ENCODE measurements at regions not wholly inside any gene's neighbourhood (a gene's known extent, or its start where the extent isn't known, plus 50 kb on each side); places are given as distances from the start of the nearest gene placed in this dataset.

DNA sequence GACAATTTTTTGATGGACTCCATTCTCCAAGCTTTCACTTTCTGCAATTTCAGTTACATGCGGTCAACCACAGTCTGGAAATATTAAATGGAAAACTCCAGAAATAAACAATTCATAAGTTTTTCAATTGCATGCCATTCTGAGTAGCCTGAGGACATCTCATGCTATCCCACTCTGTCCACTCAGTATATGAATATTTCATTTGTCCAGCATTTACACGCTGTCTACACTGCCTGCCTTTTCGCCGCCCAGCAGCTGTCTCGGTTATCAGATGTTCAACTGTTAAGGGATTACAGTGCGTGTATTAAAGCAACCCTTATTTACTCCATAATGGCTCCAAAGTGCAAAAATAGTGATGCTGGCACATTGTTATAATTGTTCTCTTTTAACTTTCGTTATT lies 116.3 kb downstream of the ADSS2 start:
- no peaks in the 10 kb centered on the region for H3K36me3 Mint-ChIP-seq
- no peak for DNase-seq
- H3K4me1 Mint-ChIP-seq: peaks cover 21% of the 10 kb centered on the region
- no peak overlapping the region for H3K27ac Mint-ChIP-seq
- CTCF ChIA-PET: no interaction called here
- H3K27me3 Mint-ChIP-seq: peaks cover 26% of the 10 kb centered on the region
- H3K4me3 Mint-ChIP-seq: no peak overlapping the region
- H3K9me3 Mint-ChIP-seq: no peaks in the 10 kb centered on the region

DNA sequence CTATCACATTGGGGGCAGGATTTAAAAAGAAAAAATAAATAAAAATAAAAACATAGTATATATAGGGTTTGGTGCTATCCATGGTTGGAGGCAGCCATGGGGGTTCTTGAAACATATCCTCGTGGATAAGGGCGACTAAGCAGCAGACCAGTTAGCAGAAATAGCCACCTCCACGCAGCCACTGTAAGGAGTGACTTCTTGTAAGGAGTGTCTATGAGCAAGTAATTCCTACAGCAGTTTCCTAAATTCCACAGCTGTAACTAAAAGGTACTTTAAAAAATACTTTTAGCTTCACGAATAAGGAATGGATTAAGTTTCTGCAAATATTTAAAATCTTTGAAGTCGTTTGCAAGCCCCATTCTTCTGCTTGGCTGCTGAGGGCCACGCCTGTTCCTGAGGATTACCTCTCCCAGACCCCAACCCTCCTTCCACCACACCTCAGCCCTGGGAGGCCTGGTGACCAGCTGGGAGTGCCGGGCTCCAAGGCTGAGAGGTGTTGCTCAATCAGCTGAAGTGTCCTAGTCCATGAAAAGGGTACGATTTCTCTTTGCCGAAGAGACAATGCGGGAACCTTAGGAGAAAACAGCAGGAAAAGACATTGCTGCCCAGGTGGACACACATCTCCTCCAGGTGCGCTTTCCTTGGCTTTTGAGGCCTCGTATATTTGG lies 115.3 kb downstream of the ADSS2 start:
- CTCF ChIA-PET: no interaction called here
- H3K27ac Mint-ChIP-seq: no peak overlapping the region

DNA sequence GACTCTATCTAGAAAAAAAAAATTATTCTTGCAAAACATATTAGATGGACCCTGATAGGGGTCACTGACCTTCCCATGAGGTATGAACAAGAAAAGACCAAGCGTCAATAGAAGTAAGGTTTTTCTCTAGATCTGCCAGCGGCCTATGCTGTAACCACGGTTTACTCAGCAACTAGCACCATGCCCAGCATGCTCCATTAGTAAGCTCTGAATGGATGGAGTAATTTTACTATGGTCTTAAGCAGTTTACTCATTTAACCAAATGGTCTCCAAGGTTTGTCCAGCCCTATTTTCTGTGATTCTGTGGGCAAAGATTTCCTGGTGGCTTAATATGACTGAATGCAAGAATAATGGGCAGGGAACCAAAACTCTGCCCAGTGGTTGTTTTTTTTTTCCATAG lies 113.9 kb downstream of the ADSS2 start:
- CTCF ChIA-PET: no interaction called here
- Mint-ChIP-seq H3K4me1 (peaks cover 34% of the 10 kb centered on the region), H3K9me3 (no peaks in the 10 kb centered on the region), H3K36me3 (no peaks in the 10 kb centered on the region), H3K27me3 (peaks cover 16% of the 10 kb centered on the region), H3K4me3 (no peak overlapping the region), H3K27ac (no peak overlapping the region)
- no peak for DNase-seq

More for the DNA sequence above, 115.3 kb downstream of the ADSS2 start:
- Mint-ChIP-seq H3K9me3 (no peaks in the 10 kb centered on the region), H3K4me3 (no peak overlapping the region), H3K36me3 (no peaks in the 10 kb centered on the region), H3K27me3 (peaks cover 26% of the 10 kb centered on the region), H3K4me1 (peaks cover 28% of the 10 kb centered on the region)
- DNase-seq: no peak

DNA sequence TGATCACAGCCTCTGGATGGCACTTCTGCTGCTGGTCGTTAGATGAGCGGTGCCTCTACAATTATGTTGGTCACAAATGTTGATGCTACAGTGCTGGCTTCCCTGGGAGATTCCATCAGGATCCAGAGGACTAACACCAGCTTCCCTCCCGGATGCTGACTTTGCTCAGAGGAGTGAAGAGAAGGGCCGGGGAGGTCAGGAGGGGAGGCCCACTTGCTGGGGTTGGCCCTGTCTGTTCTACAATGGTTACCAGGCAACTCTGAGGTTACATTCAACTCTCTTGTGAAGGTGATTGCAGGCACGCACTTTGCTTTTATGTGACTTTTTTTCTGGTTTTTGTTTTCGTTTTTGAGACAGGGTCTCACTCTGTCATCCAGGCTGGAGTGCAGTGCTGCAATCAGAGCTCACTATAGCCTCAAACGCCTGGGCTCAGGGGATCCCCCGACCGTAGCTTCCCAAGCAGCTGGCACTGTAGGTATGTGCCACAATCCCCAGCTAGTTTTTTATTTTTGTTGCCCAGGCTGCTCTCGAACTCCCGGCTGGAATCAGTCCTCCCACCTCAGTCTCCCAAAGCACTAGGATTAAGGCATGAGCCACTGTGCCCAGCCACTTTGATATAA lies 112.5 kb downstream of the ADSS2 start:
- peaks cover 34% of the 10 kb centered on the region for H3K4me1 Mint-ChIP-seq
- CTCF ChIA-PET: interaction anchor here (1.5 to 1.8 kb wide), 2 partner anchors 13 to 40 kb away, joined by 5 read pairs; no protein-coding TSS in a partner anchor

DNA sequence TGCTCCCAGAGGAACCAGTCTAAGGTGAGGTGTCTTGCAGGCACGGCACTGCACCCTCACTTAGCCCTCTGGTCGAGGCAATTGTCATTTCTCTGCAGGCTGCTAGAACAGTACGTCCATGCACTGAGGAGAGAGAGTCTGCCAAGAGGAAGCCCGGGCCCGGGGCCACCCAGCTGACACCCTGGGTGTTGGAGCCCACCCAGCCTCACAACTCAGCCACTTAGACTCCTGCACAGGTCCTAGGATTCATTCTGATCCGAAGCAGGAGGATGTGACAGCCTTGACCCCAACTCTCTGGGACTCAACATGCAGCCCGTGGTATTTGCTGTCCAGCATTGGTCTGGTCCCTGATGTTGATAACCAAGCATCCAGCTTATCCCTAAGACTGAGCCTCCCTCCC lies 111.9 kb downstream of the ADSS2 start:
- H3K4me3 Mint-ChIP-seq: no peak overlapping the region
- H3K36me3 Mint-ChIP-seq: no peaks in the 10 kb centered on the region
- H3K4me1 Mint-ChIP-seq: peaks cover 34% of the 10 kb centered on the region
- CTCF ChIA-PET: interaction anchor here (0.7 to 1.8 kb wide), 3 partner anchors 14 to 40 kb away, joined by 3 to 5 read pairs (median 5); no protein-coding TSS in a partner anchor
- H3K9me3 Mint-ChIP-seq: no peaks in the 10 kb centered on the region
- H3K27ac Mint-ChIP-seq: no peak overlapping the region
- peaks cover 4% of the 10 kb centered on the region for H3K27me3 Mint-ChIP-seq
- DNase-seq: no peak

More for the DNA sequence above, 112.5 kb downstream of the ADSS2 start:
- peaks cover 4% of the 10 kb centered on the region for H3K27me3 Mint-ChIP-seq
- no peaks in the 10 kb centered on the region for H3K36me3 Mint-ChIP-seq
- peak overlapping the region; percentile 72 for H3K27ac Mint-ChIP-seq
- no peak overlapping the region for H3K4me3 Mint-ChIP-seq
- H3K9me3 Mint-ChIP-seq: no peaks in the 10 kb centered on the region
- peak; percentile 34 for DNase-seq

DNA sequence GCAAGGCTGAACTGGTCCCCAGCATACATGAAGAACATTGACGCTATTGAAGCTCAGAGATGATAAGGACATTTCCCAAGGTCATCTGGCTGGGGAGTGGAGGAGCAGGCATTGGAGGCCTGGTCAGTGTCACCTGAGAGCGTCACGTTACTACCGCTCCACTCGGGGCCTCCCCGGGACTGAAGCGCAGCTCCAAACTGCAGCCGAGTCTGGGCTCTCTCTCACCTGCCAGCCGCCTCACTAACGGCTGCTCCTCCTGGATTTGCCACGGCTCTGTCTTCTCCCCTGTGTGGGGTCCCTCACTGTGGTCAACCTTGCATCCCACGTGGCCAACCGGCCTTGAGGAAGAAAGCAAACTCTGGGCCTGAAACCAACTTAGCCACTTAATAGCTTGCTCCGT lies 111.3 kb downstream of the ADSS2 start:
- Mint-ChIP-seq H3K9me3 (no peaks in the 10 kb centered on the region), H3K27ac (no peak overlapping the region), H3K27me3 (peaks cover 4% of the 10 kb centered on the region), H3K4me1 (peaks cover 34% of the 10 kb centered on the region), H3K4me3 (no peak overlapping the region), H3K36me3 (no peaks in the 10 kb centered on the region)
- no peak for DNase-seq
- CTCF ChIA-PET: interaction anchor here (0.7 to 1.8 kb wide), 4 partner anchors 15 to 74 kb away, joined by 3 to 5 read pairs (median 4); no protein-coding TSS in a partner anchor

DNA sequence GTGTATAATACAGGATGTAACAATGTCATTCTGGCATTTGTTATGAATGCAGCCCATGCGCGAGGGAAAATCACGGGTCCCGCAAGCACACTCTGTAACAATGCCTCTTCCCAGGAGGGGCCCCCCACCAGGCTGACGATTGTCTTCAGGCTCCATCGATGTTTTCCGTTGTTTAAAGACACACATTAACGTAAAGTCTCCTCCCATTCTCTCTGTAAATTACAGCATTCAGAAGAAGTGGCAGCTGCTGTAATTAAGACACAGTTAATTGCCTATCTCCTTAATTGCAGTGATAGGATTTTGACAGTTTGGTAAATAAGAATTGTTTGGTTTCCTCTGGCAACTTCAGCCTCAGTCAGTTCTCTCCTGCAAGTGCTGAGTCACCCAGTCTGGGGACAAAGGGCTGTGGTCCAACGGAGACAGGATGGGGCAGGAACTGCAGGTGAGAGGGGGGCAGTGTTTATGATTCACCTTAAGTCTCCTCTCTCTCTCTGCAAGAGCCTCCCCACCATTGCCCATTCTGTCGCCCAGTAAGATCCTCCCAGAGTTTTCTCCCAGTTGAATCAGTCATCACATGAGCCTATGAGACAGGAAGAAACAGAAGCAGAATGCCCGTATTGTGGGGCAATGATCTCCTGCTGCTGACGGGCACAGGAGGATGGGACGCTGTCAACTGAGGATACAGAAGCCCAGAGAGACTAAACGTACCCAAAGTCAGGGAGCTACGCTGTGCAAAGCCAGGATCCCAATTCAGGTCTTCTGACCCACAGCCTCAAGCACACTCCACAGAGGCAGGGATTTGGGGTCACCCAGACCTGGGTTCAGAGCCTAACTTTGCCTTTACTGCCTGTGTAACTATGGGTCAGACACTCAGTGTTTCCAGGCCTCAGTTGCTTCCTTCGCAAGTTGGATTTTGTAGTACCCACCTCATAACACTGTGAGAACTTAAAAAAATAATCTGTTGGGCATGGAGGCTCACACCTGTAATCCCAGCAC lies 110.0 kb downstream of the ADSS2 start:
- CTCF ChIA-PET: interaction anchor here (0.7 kb wide), 1 partner anchor 17 kb away, joined by 3 read pairs; no protein-coding TSS in a partner anchor
- Mint-ChIP-seq H3K27me3 (peaks cover 6% of the 10 kb centered on the region), H3K27ac (peak overlapping the region; percentile 4), H3K9me3 (no peaks in the 10 kb centered on the region), H3K36me3 (no peaks in the 10 kb centered on the region), H3K4me1 (peaks cover 34% of the 10 kb centered on the region), H3K4me3 (no peak overlapping the region)
- peak; percentile 38 for DNase-seq

DNA sequence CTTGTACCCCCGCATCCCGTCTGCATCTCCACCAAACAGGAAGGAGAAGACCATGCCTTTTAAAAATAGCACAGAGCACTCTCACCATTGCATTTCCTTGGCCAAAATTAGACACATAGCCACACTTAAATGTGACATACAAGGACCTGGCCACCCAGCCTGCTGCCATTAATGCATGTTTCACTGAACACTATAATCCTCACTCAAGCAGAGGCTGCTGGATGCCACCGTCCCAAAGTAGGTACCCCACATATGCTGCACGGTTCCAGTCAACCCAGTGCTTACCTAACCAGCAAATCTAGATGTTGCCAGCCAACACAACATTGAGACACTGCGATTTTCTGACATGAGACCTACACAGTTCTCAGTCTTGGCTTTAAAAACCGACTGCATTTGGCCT lies 107.7 kb downstream of the ADSS2 start:
- H3K27me3 Mint-ChIP-seq: peaks cover 6% of the 10 kb centered on the region
- no peaks in the 10 kb centered on the region for H3K9me3 Mint-ChIP-seq
- CTCF ChIA-PET: no interaction called here
- DNase-seq: no peak
- peaks cover 27% of the 10 kb centered on the region for H3K4me1 Mint-ChIP-seq
- no peak overlapping the region for H3K4me3 Mint-ChIP-seq
- H3K36me3 Mint-ChIP-seq: no peaks in the 10 kb centered on the region
- H3K27ac Mint-ChIP-seq: no peak overlapping the region

DNA sequence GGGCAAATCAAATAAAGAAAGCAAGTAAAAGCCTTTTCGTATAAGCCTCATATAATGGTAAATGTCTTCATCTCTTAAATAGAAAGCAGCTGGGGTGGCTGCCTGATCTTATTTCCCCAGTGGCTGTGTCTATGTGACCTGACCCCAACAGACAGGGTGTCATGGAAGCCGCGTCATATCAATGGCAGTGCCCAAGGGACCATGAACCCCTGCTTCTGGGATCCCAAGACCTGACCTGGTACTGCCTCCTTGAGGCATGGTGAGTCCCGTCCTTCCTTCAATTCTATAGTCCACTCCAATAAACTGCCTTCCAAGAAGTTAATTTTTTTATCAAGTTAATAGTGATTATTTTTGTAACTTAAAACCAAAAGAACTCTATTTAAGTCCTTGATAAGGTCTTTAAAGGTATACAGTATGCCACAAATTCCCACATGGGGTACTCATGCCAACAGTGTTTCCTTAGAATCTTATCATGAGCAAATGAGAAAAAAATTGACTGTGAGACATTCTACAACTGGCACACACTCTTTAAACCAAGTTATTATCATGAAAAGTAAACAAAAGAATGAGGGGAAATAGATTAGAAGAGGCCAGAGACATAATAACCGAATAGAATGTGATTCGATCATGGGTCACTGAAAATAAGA lies 104.6 kb downstream of the ADSS2 start:
- no peak for DNase-seq
- H3K4me1 Mint-ChIP-seq: peaks cover 6% of the 10 kb centered on the region
- H3K36me3 Mint-ChIP-seq: no peaks in the 10 kb centered on the region
- no peak overlapping the region for H3K4me3 Mint-ChIP-seq
- peaks cover 6% of the 10 kb centered on the region for H3K27me3 Mint-ChIP-seq
- no peaks in the 10 kb centered on the region for H3K9me3 Mint-ChIP-seq
- CTCF ChIA-PET: no interaction called here
- no peak overlapping the region for H3K27ac Mint-ChIP-seq

DNA sequence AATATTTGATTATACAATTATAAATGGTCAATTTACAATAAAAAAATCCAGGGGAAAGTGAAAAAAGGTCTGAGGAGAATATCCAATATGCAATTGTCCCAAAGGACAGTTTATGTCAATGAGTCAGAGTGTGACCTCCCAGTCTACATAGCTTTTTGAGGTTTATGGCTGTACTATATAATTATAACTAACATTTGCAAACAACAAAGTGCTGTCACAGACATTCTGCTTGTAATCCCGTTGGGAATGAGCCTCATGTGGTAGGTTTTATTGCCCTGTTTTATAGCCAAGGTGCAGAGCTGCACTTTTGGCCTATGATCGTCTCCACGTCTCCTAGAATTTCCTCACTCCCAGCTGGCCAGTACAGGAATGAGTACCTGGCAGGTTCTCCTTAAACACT lies 103.8 kb downstream of the ADSS2 start:
- Mint-ChIP-seq H3K27me3 (peaks cover 6% of the 10 kb centered on the region), H3K36me3 (no peaks in the 10 kb centered on the region), H3K4me1 (peaks cover 6% of the 10 kb centered on the region), H3K9me3 (no peaks in the 10 kb centered on the region), H3K27ac (no peak overlapping the region), H3K4me3 (no peak overlapping the region)
- no peak for DNase-seq
- CTCF ChIA-PET: no interaction called here

DNA sequence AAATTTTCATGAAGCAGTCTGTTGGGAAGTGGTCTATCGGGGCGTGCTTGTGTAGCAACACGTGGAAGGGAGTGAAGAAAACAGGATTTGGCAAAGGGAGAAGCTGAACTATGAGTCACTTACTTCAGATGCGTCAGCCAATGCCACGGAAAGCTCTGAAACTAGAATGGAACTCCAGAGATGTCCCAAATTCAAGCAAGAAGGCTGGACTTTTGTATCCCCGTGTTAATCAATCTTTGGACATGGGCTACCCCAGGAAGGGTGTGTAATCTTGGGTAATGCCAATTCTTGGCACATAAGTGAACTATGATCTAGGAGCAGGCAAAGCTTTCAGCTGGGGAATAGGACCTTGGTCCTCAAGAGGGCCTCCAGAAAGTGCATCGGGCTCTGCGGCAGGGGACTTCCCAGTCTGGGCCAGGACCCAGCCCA lies 102.6 kb downstream of the ADSS2 start:
- H3K27me3 Mint-ChIP-seq: peaks cover 6% of the 10 kb centered on the region
- H3K4me1 Mint-ChIP-seq: peaks cover 6% of the 10 kb centered on the region
- no peak for DNase-seq
- CTCF ChIA-PET: no interaction called here
- H3K27ac Mint-ChIP-seq: no peak overlapping the region
- H3K9me3 Mint-ChIP-seq: no peaks in the 10 kb centered on the region
- no peaks in the 10 kb centered on the region for H3K36me3 Mint-ChIP-seq
- no peak overlapping the region for H3K4me3 Mint-ChIP-seq

DNA sequence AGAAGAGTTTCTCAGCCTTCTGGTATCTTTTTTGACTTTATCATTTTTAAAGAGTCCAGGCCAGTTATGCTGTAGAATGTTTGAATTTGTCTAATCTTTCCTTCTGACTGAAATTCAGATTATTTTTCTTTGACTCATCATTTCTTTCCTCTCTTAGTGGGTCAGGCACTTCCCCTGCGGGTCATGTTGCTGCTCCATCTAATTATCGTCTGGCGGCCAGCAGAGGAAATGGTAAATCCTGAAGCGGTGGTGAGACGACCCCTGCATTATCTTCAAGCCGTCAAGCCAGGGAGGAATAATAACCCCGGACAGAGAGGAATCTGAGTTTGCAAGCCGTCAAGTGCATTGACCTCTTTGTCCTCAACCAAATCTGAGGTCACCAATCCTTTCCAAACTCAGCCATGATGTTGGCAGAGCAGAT lies 102.1 kb downstream of the ADSS2 start:
- no peak for DNase-seq
- no peaks in the 10 kb centered on the region for H3K36me3 Mint-ChIP-seq
- H3K4me1 Mint-ChIP-seq: peaks cover 6% of the 10 kb centered on the region
- H3K4me3 Mint-ChIP-seq: no peak overlapping the region
- no peaks in the 10 kb centered on the region for H3K9me3 Mint-ChIP-seq
- peaks cover 6% of the 10 kb centered on the region for H3K27me3 Mint-ChIP-seq
- CTCF ChIA-PET: no interaction called here
- no peak overlapping the region for H3K27ac Mint-ChIP-seq

DNA sequence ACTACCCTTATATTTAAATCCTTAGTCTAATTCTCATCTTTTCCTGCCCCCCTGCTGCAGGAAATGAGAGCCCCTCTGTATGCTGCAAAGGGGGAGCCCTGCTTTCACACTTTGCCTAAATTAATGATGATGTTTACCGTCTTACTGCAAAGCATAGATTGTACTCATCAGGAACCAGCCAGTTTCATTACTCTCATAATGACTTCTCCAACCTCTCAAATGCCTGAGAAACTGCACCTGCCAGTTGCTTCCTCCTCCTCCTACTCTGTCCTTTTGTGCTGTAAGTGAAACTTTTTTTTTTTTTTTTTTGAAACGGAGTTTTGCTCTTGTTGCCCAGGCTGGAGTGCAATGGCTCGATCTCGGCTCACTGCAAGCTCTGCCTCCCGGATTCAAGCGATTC lies 101.7 kb downstream of the ADSS2 start:
- DNase-seq: no peak
- no peak overlapping the region for H3K4me3 Mint-ChIP-seq
- CTCF ChIA-PET: no interaction called here
- peaks cover 6% of the 10 kb centered on the region for H3K27me3 Mint-ChIP-seq
- no peaks in the 10 kb centered on the region for H3K9me3 Mint-ChIP-seq
- peaks cover 6% of the 10 kb centered on the region for H3K4me1 Mint-ChIP-seq
- H3K36me3 Mint-ChIP-seq: no peaks in the 10 kb centered on the region
- no peak overlapping the region for H3K27ac Mint-ChIP-seq

Measured in activated naive CD4-positive, alpha-beta T cell treated with anti-CD3 and anti-CD28 coated beads, Interleukin-2, amount 10 ng/mL, durations not matched to agents 7 days and 5 days (primary cell).